ENCODE measurements at regions not wholly inside any gene's neighbourhood (a gene's known extent, or its start where the extent isn't known, plus 50 kb on each side); places are given as distances from the start of the nearest gene placed in this dataset.

DNA sequence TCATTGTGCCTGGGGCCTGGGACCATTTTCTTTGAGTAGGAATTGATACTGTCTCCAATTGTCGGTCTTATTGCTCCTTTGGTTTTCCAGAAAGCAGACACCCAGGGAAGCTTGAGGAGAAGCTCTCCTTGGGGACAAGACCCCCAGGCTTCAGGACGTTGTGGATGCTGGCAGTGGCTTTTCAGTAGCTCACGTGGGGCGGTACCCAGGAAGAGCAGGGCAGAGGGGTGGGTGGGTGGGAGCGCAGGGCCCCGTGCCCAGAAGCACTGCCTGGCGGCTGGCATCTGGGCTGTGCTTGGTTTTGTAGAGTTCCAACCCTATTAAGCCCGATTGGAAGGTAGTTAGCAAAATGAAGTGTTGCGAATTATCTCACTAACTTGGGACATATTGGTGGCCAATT, 374.2 kb upstream of the IRX1 start:
- TF ChIP-seq E2F1 (CRISPR knock-in tag; IDR thresholded peaks at IDR 0.05) = no peak
- TF ChIP-seq ZNF232 (CRISPR knock-in tag; IDR thresholded peaks at IDR 0.05) = no peak
